Pancreas (tissue), 10 donors: ENCODE measurements at regions not wholly inside any gene's neighbourhood (a gene's known extent, or its start where the extent isn't known, plus 50 kb on each side); places are given as distances from the start of the nearest gene placed in this dataset.
"Not testable (repeated sequence)": the region's sequence is repeated elsewhere in the genome, so short reads cannot be mapped to it uniquely, and the experiment has no call there.

Experiments used
- ATAC-seq, 4 donors: fragments of 200-7000 bp; cut with Tn5 transposase; one replicate each; pipeline versions ENCODE4 v1.8.0 to v1.9.1; 2020; ENCODE audit warnings: mild to moderate bottlenecking in 4 of 4, moderate library complexity in 4 of 4
- DNase-seq, 6 donors: peaks; one replicate each; pipeline ENCODE4 v3.0.0-alpha.2; 2020
- FAIRE-seq: peaks from 2 replicates; lab custom pipeline; 2012; peaks lifted over from hg19 to GRCh38; lab: Jason Lieb, UNC
- H3K27ac ChIP-seq, 4 donors: fragments of 200-600 bp; sonication (generic); 1 replicate in 3 of 4; 2 replicates in 1 of 4; pipeline versions ENCODE4 v1.5.0 to v1.8.0; 2020
- H3K27me3 ChIP-seq, 4 donors: fragments of 200-600 bp; one replicate each; pipeline ENCODE4 v1.8.0; 2021
- H3K36me3 ChIP-seq, 3 donors: fragments of 200-600 bp; sonication (generic) in 1 of 3; one replicate each; pipeline versions ENCODE4 v1.5.0 to v1.8.0; 2020 to 2021
- H3K4me1 ChIP-seq, 3 donors: fragments of 200-600 bp; one replicate each; pipeline ENCODE4 v1.8.0; 2021
- H3K4me3 ChIP-seq, 4 donors: fragments of 200-600 bp; sonication (generic) in 2 of 4; one replicate each; pipeline versions ENCODE4 v1.5.0 to v1.8.0; 2020 to 2021
- H3K9me3 ChIP-seq, 4 donors: fragments of 200-600 bp; one replicate each; pipeline ENCODE4 v1.8.0; 2021
- CTCF ChIP-seq, 4 donors: fragments of 200-600 bp; sonication (generic) in 3 of 4; IDR thresholded peaks; one replicate each; pipeline versions ENCODE4 v1.5.0 to v1.8.0; 2021; ENCODE audit warnings: antibody characterized with exemption in 4 of 4
- WGBS, 2 donors: extraction: QIAGEN DNeasy Blood & Tissue Kit; methylation state at CpG; one replicate each; pipeline ENCODE4 v1.1.7; 2013; 5-methylcytosine and 5-hydroxymethylcytosine counted together
- intact Hi-C, 3 donors: fragments of 100-400 bp; cut with DNase I; formaldehyde crosslinking; loops; one replicate each; pipeline versions ENCODE4 v1.11.1 to v1.14.2; 2022
- donor health status: healthy with polysubstance abuse.
- donor health status: DM: no; HTN: no; CAD: no; lungs with moderate emphysema.
- donor health status: DM: no; HTN: no; CAD: no.
- donor health status: control.
- donor health status: control.
- donor health status: Bipolar disorder and iron deficiency.
- donor health status: DM: yes; HTN: yes; CAD: no.
- donor health status: DM: no; HTN: no; CAD: no.
- donor health status: DM: no; HTN: no; CAD: no.
- donor health status: DM: yes; HTN: yes; CAD: no.

GRCh38 chr7:142581341-142581740 is 167.9 kb upstream of the PRSS1 start:
- Histone ChIP-seq H3K4me3 (no peak overlapping the region), H3K9me3 (no peaks in the 10 kb centered on the region), H3K36me3 (no peaks in the 10 kb centered on the region), H3K4me1 (no peaks in the 10 kb centered on the region), H3K27me3 (no peaks in the 10 kb centered on the region), H3K27ac (no peak overlapping the region)
- 67 to 77% methylated on average over 4 of the region's 4 CpGs for WGBS, 2 donors
- intact Hi-C loops, result no loop called here
- peak in 1 of 4 donors; percentile 26 for ATAC-seq
- DNase-seq, result no peak
- FAIRE-seq, result no peak
- TF ChIP-seq CTCF (IDR thresholded peaks at IDR 0.05), result no peak

- ATAC-seq, result no peak
- FAIRE-seq, result no peak
- 81 to 91% methylated on average over 1 of the region's 1 CpG for WGBS, 2 donors
- TF ChIP-seq CTCF (IDR thresholded peaks at IDR 0.05), result no peak
- no peak overlapping the region for H3K4me3 ChIP-seq
- DNase-seq, result no peak
- H3K27me3 ChIP-seq, result no peaks in the 10 kb centered on the region
- no peaks in the 10 kb centered on the region for H3K36me3 ChIP-seq
- H3K4me1 ChIP-seq, result no peaks in the 10 kb centered on the region
- no peaks in the 10 kb centered on the region for H3K9me3 ChIP-seq
- H3K27ac ChIP-seq, result no peak overlapping the region
- intact Hi-C loops, result no loop called here
Measured at GRCh38 chr7:142579946-142580345, 169.3 kb upstream of the PRSS1 start.

GRCh38 chr7:142575351-142575750 is 173.9 kb upstream of the PRSS1 start:
- H3K9me3 ChIP-seq, ATAC-seq, H3K27ac ChIP-seq, intact Hi-C loops, H3K4me3 ChIP-seq, H3K4me1 ChIP-seq, H3K36me3 ChIP-seq, FAIRE-seq, DNase-seq, H3K27me3 ChIP-seq: not testable (repeated sequence)
- WGBS, 2 donors, result 93 to 96% methylated on average over 19 to 25 of the region's 25 CpGs

- H3K27ac ChIP-seq, result no peak overlapping the region
- H3K4me1 ChIP-seq, result peaks cover 0 to 4% (median 0%) of the 10 kb centered on the region in 3 donors
- H3K9me3 ChIP-seq, result no peaks in the 10 kb centered on the region
- DNase-seq, result no peak
- FAIRE-seq, result no peak
- 83 to 90% methylated on average over 3 of the region's 3 CpGs for WGBS, 2 donors
- TF ChIP-seq CTCF (IDR thresholded peaks at IDR 0.05), result no peak
- no peak for ATAC-seq
- H3K36me3 ChIP-seq, result no peaks in the 10 kb centered on the region
- H3K4me3 ChIP-seq, result no peak overlapping the region
- H3K27me3 ChIP-seq, result no peaks in the 10 kb centered on the region
- intact Hi-C loops, result no loop called here
Measured at GRCh38 chr7:142571581-142571980, 177.7 kb upstream of the PRSS1 start.

- no peak for TF ChIP-seq CTCF (IDR thresholded peaks at IDR 0.05)
- no peaks in the 10 kb centered on the region for H3K9me3 ChIP-seq
- ATAC-seq (no peak), DNase-seq (no peak), FAIRE-seq (no peak)
- no peaks in the 10 kb centered on the region for H3K36me3 ChIP-seq
- WGBS, 2 donors, result 93 to 100% methylated on average over 1 of the region's 1 CpG
- no peak overlapping the region for H3K27ac ChIP-seq
- H3K4me3 ChIP-seq, result no peak overlapping the region
- intact Hi-C loops, result no loop called here
- no peaks in the 10 kb centered on the region for H3K27me3 ChIP-seq
- peaks cover 0 to 6% (median 0%) of the 10 kb centered on the region in 3 donors for H3K4me1 ChIP-seq
Measured at GRCh38 chr7:142569851-142570250, 179.4 kb upstream of the PRSS1 start.
